ENCODE measurements at regions not wholly inside any gene's neighbourhood (a gene's known extent, or its start where the extent isn't known, plus 50 kb on each side); places are given as distances from the start of the nearest gene placed in this dataset.

- no peak for DNase-seq (ENCODE audit: low read depth)
Measured at GRCh38 chrX:42519666-42520231, 258.2 kb downstream of the PPP1R2C start.

GRCh38 chrX:42515939-42516338, 262.0 kb downstream of the PPP1R2C start:
- DNase-seq (ENCODE audit: low read depth) = no peak

DNA sequence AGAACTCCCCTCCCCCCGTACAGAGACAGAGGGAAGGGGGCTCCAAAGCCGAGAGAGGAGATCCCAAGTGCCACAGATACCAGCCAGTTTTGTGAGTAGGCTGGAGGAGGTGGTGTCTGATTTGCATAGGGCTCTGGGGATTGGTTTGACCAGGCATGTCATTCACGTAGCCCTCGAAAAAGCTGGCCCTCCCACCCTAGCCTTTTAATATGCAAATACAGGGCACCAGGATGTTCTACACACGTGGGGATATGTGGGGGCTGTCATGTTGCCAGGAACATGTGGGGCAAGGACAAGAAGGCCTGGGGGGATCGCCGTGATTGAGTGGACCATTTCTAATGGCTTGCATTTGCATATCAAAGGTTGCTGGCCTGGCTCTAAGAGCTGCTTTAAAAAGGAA, 272.9 kb downstream of the PPP1R2C start:
- DNase-seq (ENCODE audit: low read depth) = no peak

DNA sequence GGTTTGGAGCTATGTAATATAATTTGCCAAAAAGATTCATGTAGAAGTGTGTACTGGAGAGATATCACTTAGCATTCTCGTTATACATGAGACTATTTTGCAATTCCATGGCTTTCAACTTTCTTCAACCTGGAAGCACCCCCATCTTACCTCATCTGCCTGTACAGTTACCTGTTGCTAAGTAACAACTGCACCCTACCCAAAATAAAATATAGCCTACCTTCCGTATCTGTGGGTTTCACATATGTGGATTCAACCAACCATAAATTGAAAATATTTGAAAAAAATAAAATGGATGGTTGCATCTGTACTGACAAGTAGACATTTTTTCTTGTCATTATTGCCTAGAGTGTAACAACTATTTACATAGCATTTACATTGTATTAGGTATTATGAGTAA, 278.3 kb downstream of the PPP1R2C start:
- no peak for DNase-seq (ENCODE audit: low read depth)

DNA sequence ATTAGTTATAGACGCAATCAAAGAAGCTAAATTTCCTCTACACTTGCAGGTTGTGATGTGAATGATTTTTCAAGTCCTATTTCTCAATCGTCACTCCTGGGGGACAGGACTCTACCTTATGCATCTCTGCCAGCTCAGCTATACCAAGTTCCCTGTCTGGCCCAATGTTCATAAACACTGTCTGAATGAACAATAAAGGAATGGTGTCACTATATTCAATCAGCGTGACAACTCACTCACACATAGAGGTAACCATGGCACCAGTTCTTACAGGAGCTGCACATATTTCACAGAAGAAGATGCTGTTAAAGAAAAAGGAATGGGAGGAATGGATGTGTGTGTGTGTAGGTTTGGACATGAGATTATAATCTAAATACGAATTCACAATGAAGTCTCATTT, 280.6 kb downstream of the PPP1R2C start:
- DNase-seq (ENCODE audit: low read depth) = no peak

DNA sequence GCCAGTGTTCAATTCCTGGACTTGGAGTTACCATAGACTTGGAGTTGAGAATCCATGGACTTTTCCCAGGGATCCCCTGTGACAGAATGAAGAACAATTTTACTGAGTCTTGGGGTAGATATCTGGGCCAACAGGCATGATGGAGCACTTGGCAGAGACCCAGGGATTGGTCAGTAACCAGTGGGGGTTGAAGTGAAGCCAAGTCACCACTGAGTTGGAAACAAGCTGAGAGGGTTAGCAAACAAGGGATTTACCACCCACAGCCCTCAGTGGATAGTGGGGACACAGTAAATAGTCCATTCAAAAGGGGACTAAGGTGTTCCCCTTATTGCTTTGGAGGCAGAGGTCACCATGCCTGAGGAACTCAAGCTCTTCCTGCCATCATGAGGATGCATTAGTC, 281.7 kb downstream of the PPP1R2C start:
- DNase-seq (ENCODE audit: low read depth) = no peak

GRCh38 chrX:42495139-42495538, 282.8 kb downstream of the PPP1R2C start:
- DNase-seq (ENCODE audit: low read depth) = no peak

- no peak for DNase-seq (ENCODE audit: low read depth)
Measured at GRCh38 chrX:42491137-42491907, 286.6 kb downstream of the PPP1R2C start.

- DNase-seq (ENCODE audit: low read depth) = no peak
Measured at GRCh38 chrX:42490111-42490510, 287.9 kb downstream of the PPP1R2C start.

DNA sequence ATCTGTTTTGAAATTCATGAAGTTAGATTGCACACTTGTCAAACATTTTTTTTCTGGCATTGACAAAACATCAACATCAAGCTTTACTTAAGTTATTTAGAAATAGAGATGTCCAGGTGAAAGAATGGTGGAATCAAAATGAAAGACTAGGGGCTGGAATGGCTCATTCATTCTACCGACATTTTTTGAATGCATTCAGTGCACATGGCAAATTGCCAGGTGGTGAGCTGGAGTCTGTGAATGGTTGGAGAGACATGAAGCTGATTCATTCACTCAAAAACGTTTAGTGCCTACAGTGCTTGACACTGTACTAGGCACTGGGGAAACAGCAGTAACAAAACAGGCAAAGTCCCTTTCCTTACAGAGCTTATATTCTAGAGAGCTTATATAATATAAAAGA, 292.4 kb downstream of the PPP1R2C start:
- no peak for DNase-seq (ENCODE audit: low read depth)

DNA sequence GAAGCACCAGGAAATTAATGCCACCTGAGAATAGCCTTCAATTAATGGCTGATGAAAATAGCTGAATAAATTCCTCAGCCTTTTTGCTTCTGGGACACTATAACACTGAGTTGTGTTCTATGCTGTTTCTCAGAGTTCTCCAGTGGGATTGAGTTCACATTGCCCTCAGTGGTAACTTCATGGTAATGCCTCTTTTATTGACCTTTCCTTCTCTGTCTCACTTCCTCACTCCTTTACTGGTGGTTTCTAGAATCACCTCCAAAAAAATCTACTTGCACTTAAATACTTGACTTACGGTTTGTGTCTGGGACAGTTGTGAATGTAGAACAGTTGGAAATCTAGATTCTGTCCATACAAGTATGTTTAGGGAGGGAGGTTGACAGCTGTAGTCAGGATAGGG, 293.7 kb downstream of the PPP1R2C start:
- no peak for DNase-seq (ENCODE audit: low read depth)

- no peak for DNase-seq (ENCODE audit: low read depth)
Measured at GRCh38 chrX:42477396-42477795, 300.6 kb downstream of the PPP1R2C start.

GRCh38 chrX:42472727-42473126, 305.2 kb downstream of the PPP1R2C start:
- DNase-seq (ENCODE audit: low read depth) = no peak

- no peak for DNase-seq (ENCODE audit: low read depth)
Measured at GRCh38 chrX:42466332-42467046, 311.5 kb downstream of the PPP1R2C start.

GRCh38 chrX:42465821-42466220, 312.1 kb downstream of the PPP1R2C start:
- no peak for DNase-seq (ENCODE audit: low read depth)

DNA sequence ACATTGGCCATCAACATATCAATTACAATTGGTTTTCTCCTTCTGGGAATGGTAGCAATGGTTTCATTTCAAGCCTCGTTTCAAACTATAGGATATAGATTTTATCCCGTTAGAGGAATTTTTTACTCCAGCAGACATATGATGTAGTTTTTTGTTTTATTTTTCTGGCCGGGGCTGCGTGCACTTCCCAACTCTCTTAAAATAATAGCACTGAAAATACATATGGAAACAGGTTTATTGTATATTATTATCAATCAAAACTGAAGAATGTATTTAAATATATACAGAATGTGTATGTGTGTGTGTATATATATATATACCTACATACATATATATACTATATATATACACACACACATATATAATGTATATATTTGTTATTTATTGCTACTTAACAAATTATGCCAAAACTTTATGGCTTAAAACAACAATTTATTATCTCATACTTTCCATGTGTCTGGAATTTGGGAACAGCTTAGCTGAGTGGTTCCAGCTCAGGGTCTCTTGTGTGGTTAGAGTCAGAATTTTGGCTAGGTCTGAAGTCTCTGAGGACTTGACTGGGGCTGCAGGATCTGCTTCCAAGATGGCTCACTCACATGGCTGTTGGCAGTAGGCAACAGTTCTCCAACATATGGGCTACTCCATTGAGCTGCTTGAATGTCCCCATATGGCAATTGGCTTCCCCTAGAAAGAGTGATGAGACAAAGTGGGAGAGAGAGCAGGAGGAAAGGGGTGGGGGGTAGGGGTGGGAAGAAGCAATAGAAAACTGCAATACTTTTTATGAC, 314.1 kb downstream of the PPP1R2C start:
- no peak for DNase-seq (ENCODE audit: low read depth)

DNA sequence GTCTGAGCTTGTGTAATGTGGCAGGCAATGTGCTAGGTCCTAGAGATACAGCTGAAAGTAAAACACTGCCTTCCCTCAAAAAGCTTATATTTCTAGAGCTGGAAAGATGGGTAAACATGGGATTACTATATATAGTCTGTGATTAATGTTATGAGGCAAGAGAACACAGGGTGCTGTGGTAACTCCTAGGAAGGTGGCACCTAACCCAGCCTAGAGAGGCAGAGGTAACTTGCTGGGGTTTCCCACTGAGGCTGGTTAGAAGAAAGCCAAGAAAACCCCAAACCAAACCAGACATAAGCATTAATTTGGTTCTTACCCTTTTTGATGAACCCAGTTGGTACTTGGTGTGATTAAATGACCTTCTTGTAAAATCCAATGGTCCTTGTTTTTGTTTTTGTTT, 315.0 kb downstream of the PPP1R2C start:
- DNase-seq (ENCODE audit: low read depth) = no peak

- no peak for DNase-seq (ENCODE audit: low read depth)
Measured at GRCh38 chrX:42460706-42461105, 317.3 kb downstream of the PPP1R2C start.

GRCh38 chrX:42459735-42460134, 318.2 kb downstream of the PPP1R2C start:
- no peak for DNase-seq (ENCODE audit: low read depth)

DNA sequence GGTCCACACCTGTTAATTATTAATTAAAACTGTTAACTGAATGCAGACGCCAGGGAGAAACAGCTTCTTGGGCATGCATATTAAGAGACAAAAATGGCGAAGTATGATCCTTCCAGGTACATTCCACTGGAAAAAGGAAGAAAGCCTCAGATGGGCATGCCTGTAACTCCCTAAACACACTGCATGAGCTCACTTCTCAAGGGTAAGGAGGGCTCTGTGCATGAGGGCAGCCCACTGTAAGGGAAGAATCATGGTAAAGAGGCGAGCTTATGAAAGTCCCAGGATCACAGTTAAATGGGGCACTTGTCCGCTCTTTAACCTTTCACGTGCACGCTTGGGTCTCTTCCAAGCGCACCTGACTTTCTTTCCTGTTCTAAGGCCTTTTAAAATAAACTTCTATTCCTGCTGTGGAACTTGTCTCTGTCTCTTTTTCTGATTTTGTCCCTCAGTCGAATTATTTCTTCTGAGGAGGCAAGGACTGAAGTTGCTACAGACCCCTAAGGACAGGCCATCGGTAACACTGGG, 321.7 kb downstream of the PPP1R2C start:
- no peak for DNase-seq (ENCODE audit: low read depth)

- DNase-seq (ENCODE audit: low read depth) = no peak
Measured at GRCh38 chrX:42450228-42450627, 327.7 kb downstream of the PPP1R2C start.

DNA sequence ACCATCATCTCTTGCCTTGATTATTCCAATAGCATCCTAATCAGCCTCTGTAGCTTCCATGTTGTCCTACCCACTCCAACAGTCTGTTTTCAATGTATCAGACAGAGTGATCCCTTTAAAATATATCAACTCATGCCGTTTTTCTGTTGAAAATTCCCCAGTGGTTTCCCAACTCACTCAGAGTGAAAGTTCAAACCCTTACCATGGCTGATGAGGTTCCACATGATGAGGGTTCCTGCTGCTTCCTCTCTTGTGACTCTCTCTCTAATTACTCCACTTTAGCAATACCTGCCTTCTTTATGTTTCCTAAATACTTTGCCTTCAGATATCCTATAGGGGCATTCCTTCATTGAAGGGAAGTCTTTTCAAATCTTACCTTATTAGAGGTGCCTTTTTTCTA, 334.7 kb downstream of the PPP1R2C start:
- no peak for DNase-seq (ENCODE audit: low read depth)
